SK-N-SH (cell line): ENCODE measurements at regions not wholly inside any gene's neighbourhood (a gene's known extent, or its start where the extent isn't known, plus 50 kb on each side); places are given as distances from the start of the nearest gene placed in this dataset.

Experiments
- CTCF ChIA-PET: fragments of 300-600, 350-600 bp; formaldehyde crosslinking; extraction: SDS; loops from one replicate; lab custom pipeline; 2021; lab: Yijun Ruan, JAX
- POLR2A ChIA-PET: fragments of 350-600 bp; sonication (Branson Sonifier 250); formaldehyde crosslinking; extraction: SDS; loops from one replicate; lab custom pipeline; 2020; ENCODE audit warnings: antibody characterized with exemption, inconsistent platforms; lab: Yijun Ruan, JAX
- DNase-seq: peaks from one replicate; pipeline ENCODE4 v3.0.0; 2012
- H2AFZ ChIP-seq: fragments of 200-600 bp; sonication (generic); 2 replicates; pipeline ENCODE4 v1.8.1; 2016; ENCODE audit warnings: antibody characterized with exemption, mild to moderate bottlenecking, low read depth
- H3F3A ChIP-seq: fragments of 200-600 bp; sonication (generic); replicated peaks from 2 replicates; pipeline ENCODE3; 2016; ENCODE audit warnings: antibody characterized with exemption, mild to moderate bottlenecking; ENCODE audit not compliant: insufficient read depth
- H3K27ac ChIP-seq, 2 experiments: fragments of 200-500 bp in 1 of 2; fragments of 200-600 bp in 1 of 2; sonication (Bioruptor generic) in 1 of 2; sonication (generic), shearing (Covaris generic) in 1 of 2; 2 replicates each; pipeline versions ENCODE4 v1.5.1 to v1.6.1; 2014 to 2016; ENCODE audit warnings: low read depth in 2 of 2, inconsistent platforms in 1 of 2, low read length in 1 of 2, mild to moderate bottlenecking in 1 of 2, mixed read lengths in 1 of 2
- H3K27me3 ChIP-seq: fragments of 200-600 bp; sonication (generic), shearing (Covaris generic); 2 replicates; pipeline ENCODE4 v1.6.1; 2016; ENCODE audit warnings: mixed run types; ENCODE audit not compliant: insufficient read depth
- H3K36me3 ChIP-seq, 2 experiments: fragments of 200-500 bp in 1 of 2; fragments of 200-600 bp in 1 of 2; sonication (Bioruptor generic) in 1 of 2; sonication (generic) in 1 of 2; replicated peaks in 1 of 2; 2 replicates each; pipeline versions ENCODE3 to v1.5.1; 2014 to 2016; ENCODE audit warnings: low read length in 1 of 2, mild to moderate bottlenecking in 1 of 2; ENCODE audit not compliant: insufficient read depth in 2 of 2, control insufficient read depth in 1 of 2
- H3K4me1 ChIP-seq, 2 experiments: fragments of 200-500 bp in 1 of 2; fragments of 200-600 bp in 1 of 2; sonication (Bioruptor generic) in 1 of 2; sonication (generic), shearing (Covaris generic) in 1 of 2; 2 replicates each; pipeline versions ENCODE4 v1.5.1 to v1.6.1; 2014 to 2016; ENCODE audit warnings: low read depth in 1 of 2, low read length in 1 of 2, mixed run types in 1 of 2; ENCODE audit not compliant: insufficient read depth in 2 of 2, control insufficient read depth in 1 of 2
- H3K4me2 ChIP-seq: fragments of 200-600 bp; sonication (generic), shearing (Covaris generic); 2 replicates; pipeline ENCODE4 v1.6.1; 2017; ENCODE audit warnings: mixed run types
- H3K4me3 ChIP-seq, 2 experiments: fragments of 200-500 bp in 1 of 2; fragments of 200-600 bp in 1 of 2; sonication (Bioruptor generic) in 1 of 2; sonication (generic), shearing (Covaris generic) in 1 of 2; 2 replicates each; pipeline versions ENCODE4 v1.5.1 to v1.8.1; 2014 to 2016; ENCODE audit warnings: low read depth in 2 of 2, inconsistent platforms in 1 of 2, low read length in 1 of 2, mild to moderate bottlenecking in 1 of 2, mixed read lengths in 1 of 2, moderate library complexity in 1 of 2
- H3K79me2 ChIP-seq: fragments of 200-600 bp; sonication (generic); 2 replicates; pipeline ENCODE4 v1.8.1; 2017; ENCODE audit warnings: mild to moderate bottlenecking; ENCODE audit not compliant: insufficient read depth
- H3K9ac ChIP-seq: fragments of 200-600 bp; sonication (generic); 2 replicates; pipeline ENCODE4 v1.6.1; 2017; ENCODE audit warnings: mixed run types
- H3K9me2 ChIP-seq: fragments of 200-600 bp; sonication (generic); 2 replicates; pipeline ENCODE4 v1.6.1; 2017; ENCODE audit warnings: mixed run types
- H3K9me3 ChIP-seq: fragments of 200-600 bp; sonication (generic); 2 replicates; pipeline ENCODE4 v1.6.1; 2017; ENCODE audit warnings: mixed run types, mild to moderate bottlenecking, moderate library complexity
- H4K20me1 ChIP-seq: fragments of 200-600 bp; sonication (generic); 2 replicates; pipeline ENCODE4 v1.6.1; 2017; ENCODE audit warnings: mild to moderate bottlenecking, mixed run types; ENCODE audit not compliant: insufficient read depth
- CHD2 ChIP-seq: fragments of 150-350 bp; IDR thresholded peaks from 2 replicates; pipeline ENCODE4 v1.6.1; 2018; ENCODE audit warnings: low read length; ENCODE audit not compliant: partially characterized antibody
- ELF1 ChIP-seq: IDR thresholded peaks from 2 replicates; pipeline ENCODE4 v1.4.0; 2012
- EP300 ChIP-seq, 2 experiments: IDR thresholded peaks; 2 replicates each; pipeline versions ENCODE4 v1.4.0 to v1.6.1; 2012; ENCODE audit warnings: borderline replicate concordance in 1 of 2, low read depth in 1 of 2, low read length in 1 of 2
- FOSL2 ChIP-seq: IDR thresholded peaks from 2 replicates; pipeline ENCODE4 v1.4.0; 2012; ENCODE audit warnings: low read depth, mild to moderate bottlenecking, moderate library complexity, borderline replicate concordance
- GATA2 ChIP-seq: sonication (generic); formaldehyde crosslinking; IDR thresholded peaks from 2 replicates; pipeline ENCODE4 v1.5.0; 2020; ENCODE audit warnings: mild to moderate bottlenecking, missing genetic modification reagents
- JUND ChIP-seq: IDR thresholded peaks from 2 replicates; pipeline ENCODE4 v1.4.0; 2012
- NFIC ChIP-seq: IDR thresholded peaks from 2 replicates; pipeline ENCODE4 v1.4.0; 2012; ENCODE audit warnings: borderline replicate concordance
- NRF1 ChIP-seq: IDR thresholded peaks from 2 replicates; pipeline ENCODE4 v1.6.1; 2012; ENCODE audit warnings: low read depth, mild to moderate bottlenecking, low read length
- POLR2AphosphoS5 ChIP-seq: IDR thresholded peaks from 2 replicates; pipeline ENCODE4 v1.6.1; 2012; ENCODE audit warnings: low read depth, low read length
- RAD21 ChIP-seq: IDR thresholded peaks from 2 replicates; pipeline ENCODE4 v1.6.1; 2012; ENCODE audit warnings: mild to moderate bottlenecking, low read length
- RCOR1 ChIP-seq: fragments of 150-350 bp; IDR thresholded peaks from 2 replicates; pipeline ENCODE4 v1.6.1; 2017; ENCODE audit warnings: antibody characterized with exemption, low read length
- RXRA ChIP-seq: IDR thresholded peaks from 2 replicates; pipeline ENCODE4 v1.4.0; 2012; ENCODE audit warnings: low read depth, mild to moderate bottlenecking, borderline replicate concordance
- TAF1 ChIP-seq: IDR thresholded peaks from 2 replicates; pipeline ENCODE4 v1.6.1; 2012; ENCODE audit warnings: low read depth, mild to moderate bottlenecking, low read length, moderate library complexity, borderline replicate concordance
- YY1 ChIP-seq: IDR thresholded peaks from 2 replicates; pipeline ENCODE4 v1.4.0; 2012; ENCODE audit warnings: low read depth, mild to moderate bottlenecking
- WGBS: methylation state at CpG from one replicate; pipeline ENCODE4 v1.1.6; 2017; ENCODE audit warnings: low lambda C conversion rate; 5-methylcytosine and 5-hydroxymethylcytosine counted together
- TF ChIP-seq, protein P1 (sequence below): fragments of 150-350 bp; IDR thresholded peaks from 2 replicates; pipeline ENCODE4 v1.6.1; 2016; ENCODE audit warnings: mild to moderate bottlenecking, low read depth, low read length
- TF ChIP-seq, protein P2 (sequence below): IDR thresholded peaks from 2 replicates; pipeline ENCODE4 v1.4.0; 2012; ENCODE audit warnings: low read depth, borderline replicate concordance
- TF ChIP-seq, protein P3 (sequence below): fragments of 200-600 bp; sonication (generic); IDR thresholded peaks from 2 replicates; pipeline ENCODE4 v1.6.1; 2017; ENCODE audit warnings: antibody characterized with exemption, mild to moderate bottlenecking, moderate library complexity
- TF ChIP-seq, protein P4 (sequence below): IDR thresholded peaks from 2 replicates; pipeline ENCODE4 v1.4.0; 2012; ENCODE audit warnings: low read depth

- Histone ChIP-seq H3K9ac (no peak overlapping the region), H3K9me2 (no peaks in the 10 kb centered on the region), H3K4me3 (no peak overlapping the region), H3K79me2 (no peaks in the 10 kb centered on the region), H3K27me3 (no peaks in the 10 kb centered on the region), H3K9me3 (peaks cover 4% of the 10 kb centered on the region; the same call in 1 of the 2 replicates), H3K27ac (no peak overlapping the region), H3K36me3 (no peaks in the 10 kb centered on the region), H2AFZ (no peak overlapping the region), H4K20me1 (no peaks in the 10 kb centered on the region), H3K4me1 (no peaks in the 10 kb centered on the region), H3F3A (no peaks in the 10 kb centered on the region), H3K4me2 (no peak overlapping the region)
- 5% methylated on average over 2 of the region's 2 CpGs for WGBS
- DNase-seq: no peak
- ChIA-PET POLR2A (no interaction called here), CTCF (no interaction called here)
- no peak for TF ChIP-seq CHD2
- TF ChIP-seq, protein P1, sequence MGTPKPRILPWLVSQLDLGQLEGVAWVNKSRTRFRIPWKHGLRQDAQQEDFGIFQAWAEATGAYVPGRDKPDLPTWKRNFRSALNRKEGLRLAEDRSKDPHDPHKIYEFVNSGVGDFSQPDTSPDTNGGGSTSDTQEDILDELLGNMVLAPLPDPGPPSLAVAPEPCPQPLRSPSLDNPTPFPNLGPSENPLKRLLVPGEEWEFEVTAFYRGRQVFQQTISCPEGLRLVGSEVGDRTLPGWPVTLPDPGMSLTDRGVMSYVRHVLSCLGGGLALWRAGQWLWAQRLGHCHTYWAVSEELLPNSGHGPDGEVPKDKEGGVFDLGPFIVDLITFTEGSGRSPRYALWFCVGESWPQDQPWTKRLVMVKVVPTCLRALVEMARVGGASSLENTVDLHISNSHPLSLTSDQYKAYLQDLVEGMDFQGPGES: no peak
- TF ChIP-seq RXRA: no peak
- TF ChIP-seq GATA2: no peak
- TF ChIP-seq RAD21: no peak
- TF ChIP-seq, protein P2, sequence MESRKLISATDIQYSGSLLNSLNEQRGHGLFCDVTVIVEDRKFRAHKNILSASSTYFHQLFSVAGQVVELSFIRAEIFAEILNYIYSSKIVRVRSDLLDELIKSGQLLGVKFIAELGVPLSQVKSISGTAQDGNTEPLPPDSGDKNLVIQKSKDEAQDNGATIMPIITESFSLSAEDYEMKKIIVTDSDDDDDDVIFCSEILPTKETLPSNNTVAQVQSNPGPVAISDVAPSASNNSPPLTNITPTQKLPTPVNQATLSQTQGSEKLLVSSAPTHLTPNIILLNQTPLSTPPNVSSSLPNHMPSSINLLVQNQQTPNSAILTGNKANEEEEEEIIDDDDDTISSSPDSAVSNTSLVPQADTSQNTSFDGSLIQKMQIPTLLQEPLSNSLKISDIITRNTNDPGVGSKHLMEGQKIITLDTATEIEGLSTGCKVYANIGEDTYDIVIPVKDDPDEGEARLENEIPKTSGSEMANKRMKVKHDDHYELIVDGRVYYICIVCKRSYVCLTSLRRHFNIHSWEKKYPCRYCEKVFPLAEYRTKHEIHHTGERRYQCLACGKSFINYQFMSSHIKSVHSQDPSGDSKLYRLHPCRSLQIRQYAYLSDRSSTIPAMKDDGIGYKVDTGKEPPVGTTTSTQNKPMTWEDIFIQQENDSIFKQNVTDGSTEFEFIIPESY: no peak
- no peak for TF ChIP-seq TAF1
- no peak for TF ChIP-seq RCOR1
- TF ChIP-seq FOSL2: no peak
- TF ChIP-seq, protein P3, sequence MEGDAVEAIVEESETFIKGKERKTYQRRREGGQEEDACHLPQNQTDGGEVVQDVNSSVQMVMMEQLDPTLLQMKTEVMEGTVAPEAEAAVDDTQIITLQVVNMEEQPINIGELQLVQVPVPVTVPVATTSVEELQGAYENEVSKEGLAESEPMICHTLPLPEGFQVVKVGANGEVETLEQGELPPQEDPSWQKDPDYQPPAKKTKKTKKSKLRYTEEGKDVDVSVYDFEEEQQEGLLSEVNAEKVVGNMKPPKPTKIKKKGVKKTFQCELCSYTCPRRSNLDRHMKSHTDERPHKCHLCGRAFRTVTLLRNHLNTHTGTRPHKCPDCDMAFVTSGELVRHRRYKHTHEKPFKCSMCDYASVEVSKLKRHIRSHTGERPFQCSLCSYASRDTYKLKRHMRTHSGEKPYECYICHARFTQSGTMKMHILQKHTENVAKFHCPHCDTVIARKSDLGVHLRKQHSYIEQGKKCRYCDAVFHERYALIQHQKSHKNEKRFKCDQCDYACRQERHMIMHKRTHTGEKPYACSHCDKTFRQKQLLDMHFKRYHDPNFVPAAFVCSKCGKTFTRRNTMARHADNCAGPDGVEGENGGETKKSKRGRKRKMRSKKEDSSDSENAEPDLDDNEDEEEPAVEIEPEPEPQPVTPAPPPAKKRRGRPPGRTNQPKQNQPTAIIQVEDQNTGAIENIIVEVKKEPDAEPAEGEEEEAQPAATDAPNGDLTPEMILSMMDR: no peak
- TF ChIP-seq JUND: no peak
- no peak for TF ChIP-seq YY1
- no peak for TF ChIP-seq POLR2AphosphoS5
- TF ChIP-seq, protein P4, sequence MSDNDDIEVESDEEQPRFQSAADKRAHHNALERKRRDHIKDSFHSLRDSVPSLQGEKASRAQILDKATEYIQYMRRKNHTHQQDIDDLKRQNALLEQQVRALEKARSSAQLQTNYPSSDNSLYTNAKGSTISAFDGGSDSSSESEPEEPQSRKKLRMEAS: no peak
- TF ChIP-seq NRF1: no peak
- TF ChIP-seq NFIC: no peak
- no peak for TF ChIP-seq EP300 (IDR thresholded peaks at IDR 0.05; ENCODE audit: borderline replicate concordance in 1 of 2, low read depth in 1 of 2, low read length in 1 of 2)
- TF ChIP-seq ELF1: no peak
Observed at GRCh38 chr2:4838626-4839025, 853.6 kb upstream of the SOX11 start.
